Occipital lobe (tissue), 1 donor: ENCODE measurements at regions not wholly inside any gene's neighbourhood (a gene's known extent, or its start where the extent isn't known, plus 50 kb on each side); places are given as distances from the start of the nearest gene placed in this dataset.

Source experiments
- DNase-seq: peaks from one replicate; lab custom pipeline; 2025; lab: John Stamatoyannopoulos, UW

DNA sequence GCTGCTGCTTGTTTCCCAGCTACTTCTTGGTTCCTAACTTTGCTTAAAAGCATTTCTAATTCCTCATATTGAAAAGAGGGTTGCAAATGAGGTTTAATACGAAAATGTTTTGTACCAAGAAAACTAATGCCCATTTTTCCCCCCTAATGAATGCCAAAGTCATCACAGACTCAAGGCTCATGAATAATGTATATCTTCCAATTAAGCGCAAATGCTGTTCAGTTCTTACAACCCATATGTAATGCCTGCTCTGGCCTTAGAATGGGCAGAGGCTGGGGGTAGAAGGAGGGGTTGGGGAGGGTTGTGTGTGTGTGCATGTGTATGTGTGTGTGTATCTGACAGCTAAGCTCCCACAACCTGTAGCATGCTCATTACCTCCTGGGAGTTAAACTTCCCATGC is 901.7 kb downstream of the KCNMA1 start:
- no peak for DNase-seq

DNA sequence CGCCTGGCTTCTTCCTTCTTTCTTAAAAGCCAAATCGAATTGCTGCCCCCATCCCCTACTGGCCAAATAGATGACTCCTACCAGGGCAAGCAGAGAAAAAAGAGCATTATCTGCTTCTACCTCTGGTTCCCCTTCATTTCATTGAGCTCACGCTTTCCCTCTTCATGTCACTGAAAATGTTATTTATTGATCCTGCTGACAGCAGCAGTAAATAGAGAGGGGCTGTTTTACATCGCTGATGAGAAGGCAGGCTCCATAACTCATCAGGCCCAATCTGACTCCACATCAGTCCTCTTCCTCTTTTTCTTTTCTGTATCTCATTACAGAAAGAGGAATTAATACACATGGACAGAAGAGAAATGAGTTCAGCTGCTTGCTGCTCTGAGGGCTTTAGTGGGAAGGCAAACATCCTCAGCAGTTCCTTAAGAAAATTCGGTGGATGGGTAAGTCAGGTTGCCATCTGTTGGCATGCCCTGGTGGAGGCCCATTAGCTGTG is 904.1 kb downstream of the KCNMA1 start:
- DNase-seq = no peak

DNA sequence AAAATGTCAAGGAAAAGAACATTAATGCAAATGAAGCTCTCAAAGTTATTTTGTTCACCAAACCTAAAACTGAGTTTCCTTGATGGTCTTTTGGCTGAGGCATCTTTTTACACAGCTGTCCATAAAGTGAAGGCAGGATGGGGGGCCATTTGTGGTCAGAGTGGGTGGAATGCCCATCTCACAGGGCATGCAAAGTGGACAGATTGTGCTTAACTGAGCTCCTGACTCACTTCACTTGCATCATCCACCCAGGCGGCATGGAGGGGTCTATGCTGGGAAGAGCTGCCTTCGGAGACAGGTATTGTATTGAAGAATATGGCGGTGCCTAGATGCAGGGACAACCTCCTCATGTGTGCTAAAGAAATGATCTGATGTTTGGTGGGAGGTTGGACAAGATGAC is 905.3 kb downstream of the KCNMA1 start:
- no peak for DNase-seq

DNA sequence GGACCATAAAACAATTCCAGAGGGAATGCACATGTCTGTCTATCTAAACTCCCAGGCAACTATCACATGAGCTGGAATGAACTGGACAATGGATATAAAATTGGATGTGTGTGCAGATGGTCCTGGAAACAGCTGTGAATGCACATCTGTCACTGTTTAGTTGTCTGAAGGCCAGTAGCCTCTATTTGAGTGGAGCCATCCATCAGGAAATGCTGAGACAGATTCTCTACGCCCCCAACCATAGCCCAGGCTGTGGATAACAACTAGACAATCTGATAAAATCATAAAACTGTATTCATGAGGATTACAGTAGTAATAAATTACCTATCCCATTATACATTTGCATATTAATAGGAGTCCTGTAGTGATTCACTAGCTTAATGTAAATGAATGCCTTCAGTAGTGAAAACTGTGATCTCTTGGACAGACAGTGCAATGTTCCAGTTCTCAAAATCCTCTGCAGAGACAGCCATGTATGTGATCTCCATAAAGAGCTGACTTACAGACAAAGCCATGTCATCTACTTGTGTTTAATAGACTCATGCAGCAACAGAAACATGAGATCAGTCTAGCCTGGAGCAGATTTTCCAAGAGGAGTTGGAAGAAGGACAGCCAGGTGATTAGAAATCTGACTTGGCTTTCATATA is 907.6 kb downstream of the KCNMA1 start:
- no peak for DNase-seq

DNA sequence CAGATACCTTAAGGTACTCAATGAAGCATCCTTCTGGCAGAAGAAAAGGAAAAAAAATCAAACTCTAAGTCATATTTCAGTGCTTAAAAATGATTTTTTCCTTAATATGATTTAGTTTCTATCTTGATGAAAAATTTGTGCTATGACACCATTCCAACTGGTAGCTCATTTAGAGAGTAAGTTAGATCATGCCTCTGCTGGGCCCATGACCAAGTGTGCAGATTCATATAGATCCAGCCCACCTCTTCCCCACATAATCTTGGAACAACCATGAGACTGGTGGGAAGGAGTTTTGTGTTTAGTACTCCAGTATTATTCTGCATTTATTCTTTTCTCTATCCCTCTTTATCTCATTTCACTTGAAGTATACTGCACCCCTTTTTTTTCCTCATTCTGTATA is 908.3 kb downstream of the KCNMA1 start:
- no peak for DNase-seq

DNA sequence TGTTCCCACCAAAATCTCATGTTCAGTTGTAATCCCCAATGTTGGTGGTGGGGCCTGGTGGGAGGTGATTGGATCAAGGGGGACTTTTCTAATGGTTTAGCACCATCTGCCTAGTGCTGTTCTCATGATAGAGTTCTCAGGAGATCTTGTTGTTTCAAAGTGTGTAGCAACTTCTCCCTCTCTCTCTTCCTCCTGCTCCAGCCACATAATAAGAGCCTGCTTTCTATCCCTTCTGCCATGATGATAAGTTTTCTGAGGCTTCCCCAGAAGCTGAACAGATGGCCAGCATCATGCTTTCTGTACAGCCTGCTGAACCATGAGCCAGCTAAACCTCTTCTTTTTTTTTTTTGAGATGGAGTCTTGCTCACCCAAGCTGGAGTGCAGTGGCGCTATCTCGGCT is 910.6 kb downstream of the KCNMA1 start:
- DNase-seq = no peak

DNA sequence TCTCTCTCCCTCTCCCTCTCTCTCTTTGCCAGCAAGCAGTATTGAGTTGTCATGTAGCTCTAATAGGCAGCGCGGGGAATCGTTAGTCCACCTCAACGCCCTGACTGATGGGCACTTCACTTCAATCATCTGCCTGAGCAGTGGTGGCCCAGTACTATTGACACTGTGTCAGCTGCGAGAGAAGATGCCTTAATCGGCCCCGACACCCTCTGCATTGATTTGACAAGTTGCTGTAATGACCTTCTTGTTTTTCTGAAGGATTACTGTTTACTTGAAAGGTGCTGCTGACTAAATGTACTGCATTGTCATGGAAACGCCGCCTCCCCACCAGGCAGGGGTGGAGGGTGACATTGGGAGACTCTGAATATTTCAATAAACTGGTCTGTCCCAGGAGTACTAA is 913.8 kb downstream of the KCNMA1 start:
- DNase-seq = no peak

DNA sequence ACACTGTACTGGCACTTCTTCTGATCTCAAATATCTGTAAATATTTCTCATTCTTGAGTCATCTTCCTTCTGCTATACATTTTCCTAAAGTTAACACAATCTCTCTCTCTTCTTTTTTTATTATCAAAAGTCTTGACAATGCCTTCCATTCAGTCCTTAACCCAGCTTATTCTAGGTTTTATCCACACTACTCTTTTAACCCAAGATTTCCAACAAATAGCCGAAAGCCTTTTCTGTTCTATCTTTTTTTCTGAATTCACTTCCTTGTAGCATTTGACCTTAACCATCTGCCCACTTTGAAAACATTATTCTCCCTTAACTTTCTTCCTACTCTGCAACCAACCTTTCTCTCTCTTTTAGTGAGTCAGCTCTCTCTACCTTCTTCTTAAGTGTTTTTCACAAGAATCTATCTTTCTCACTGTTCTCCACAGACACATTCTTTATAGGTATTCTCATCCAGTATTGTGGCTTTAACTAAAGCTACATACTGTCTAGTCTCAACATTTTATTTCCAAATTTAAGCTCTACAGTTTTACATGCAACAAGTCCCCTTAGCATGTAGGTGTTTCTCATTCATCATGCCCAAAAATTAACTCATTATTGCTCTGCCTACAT is 915.6 kb downstream of the KCNMA1 start:
- no peak for DNase-seq

DNA sequence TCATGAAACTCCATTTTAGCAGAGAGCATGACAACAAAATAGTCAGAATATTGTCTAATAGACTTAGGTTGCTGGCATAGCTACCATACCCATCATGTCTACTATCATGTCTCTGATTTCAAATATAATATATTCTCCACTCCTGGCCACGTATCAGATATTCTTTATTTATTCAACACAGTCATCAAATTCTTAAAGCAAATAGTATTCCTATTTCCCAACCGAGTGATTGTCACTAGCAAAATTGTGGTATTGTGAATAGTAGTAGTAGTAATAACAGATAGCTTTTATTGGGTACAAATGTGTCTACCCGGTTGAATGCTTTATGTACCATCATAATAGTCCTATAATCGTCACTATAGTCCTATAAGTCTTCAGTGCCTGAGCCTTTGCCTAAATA is 918.6 kb downstream of the KCNMA1 start:
- DNase-seq = no peak

DNA sequence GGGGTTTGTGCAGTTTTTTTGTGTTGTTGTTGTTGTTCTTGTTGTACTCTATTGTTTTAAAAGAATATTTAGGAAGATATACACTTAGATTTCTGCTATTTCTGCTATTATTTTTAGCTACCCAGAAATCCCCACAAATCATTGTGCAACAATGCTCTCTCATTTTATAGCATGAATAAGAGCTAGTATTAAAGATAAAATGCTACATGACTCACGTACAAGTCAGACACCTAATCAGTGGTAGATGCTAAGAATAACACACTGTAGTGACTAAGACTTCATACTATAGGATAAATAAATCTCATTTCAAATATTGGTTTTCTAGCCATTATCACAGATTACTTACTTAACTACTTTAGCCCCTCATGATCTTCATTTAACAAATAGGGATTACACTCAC is 920.5 kb downstream of the KCNMA1 start:
- no peak for DNase-seq

DNA sequence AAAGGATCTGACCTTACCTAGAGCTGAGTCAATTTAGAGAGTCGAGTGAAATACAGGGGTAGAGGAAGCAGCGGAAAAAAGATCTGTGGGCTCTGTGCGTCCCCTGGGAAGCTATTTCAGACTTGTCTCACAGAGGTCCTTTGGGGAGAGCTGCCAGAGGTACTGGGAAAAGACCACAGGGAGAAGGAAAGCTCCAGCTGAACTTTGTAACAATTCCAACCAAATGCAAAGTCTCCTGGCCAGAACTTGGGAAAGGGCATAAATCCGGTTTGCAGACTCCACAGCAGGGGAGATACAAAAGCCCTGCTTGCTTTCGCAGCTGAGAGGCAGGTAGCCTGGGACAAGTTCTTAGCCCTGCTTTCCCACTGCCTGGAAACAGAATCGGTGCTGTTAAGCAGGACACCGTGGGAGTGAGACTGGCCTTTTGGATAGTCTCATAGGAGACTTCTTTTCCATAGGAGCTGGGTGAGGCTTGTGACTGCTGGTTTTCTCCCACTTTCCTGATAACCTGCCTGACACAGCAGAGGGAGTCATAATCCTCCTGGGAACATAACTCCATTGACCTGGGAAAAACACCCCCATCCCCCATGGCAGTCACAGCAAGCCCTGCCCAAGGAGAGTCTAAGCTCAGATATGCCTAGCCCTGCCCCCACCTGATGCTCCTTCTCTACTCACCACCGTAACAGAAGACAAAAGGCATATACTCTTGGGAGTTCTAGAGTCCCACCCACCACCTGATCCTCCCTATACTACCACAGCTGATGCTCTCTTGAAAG is 926.2 kb downstream of the KCNMA1 start:
- DNase-seq = no peak

DNA sequence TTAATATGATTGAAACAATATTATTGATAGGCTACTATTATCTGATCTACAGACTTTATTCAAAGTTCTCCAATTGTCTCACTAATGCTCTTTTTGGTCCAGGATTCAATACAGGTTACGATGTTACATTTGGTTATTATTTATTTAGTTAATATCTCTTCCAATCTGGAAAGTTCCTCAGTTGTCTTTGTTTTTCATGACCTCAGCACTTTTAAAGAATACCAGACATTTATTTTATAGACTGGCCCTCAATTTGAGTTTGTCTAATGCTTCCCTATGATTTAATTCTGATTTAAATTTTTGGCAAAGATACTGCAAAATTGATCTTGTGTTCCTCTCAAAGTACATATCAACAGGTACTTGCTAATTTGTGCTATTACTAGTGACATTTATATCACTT is 937.4 kb downstream of the KCNMA1 start:
- DNase-seq = no peak

DNA sequence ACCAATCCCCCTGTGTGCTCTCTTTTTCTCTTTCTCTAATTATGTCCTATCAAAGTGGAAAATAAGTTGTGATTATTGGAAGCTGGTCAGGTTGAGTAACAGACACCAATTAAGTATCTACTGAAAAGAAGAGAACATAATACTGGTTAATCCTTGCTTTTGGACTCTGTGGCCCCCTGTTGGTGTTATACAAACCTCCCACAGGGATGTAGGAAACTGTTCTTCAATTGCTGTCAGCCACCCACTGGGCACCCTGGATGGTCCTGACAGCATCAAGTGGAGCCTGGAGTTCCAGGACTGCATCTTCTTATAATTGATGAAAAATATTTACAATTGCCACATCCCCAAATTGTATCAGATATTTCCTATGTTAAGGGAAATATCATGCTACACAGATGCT is 939.7 kb downstream of the KCNMA1 start:
- DNase-seq = no peak

DNA sequence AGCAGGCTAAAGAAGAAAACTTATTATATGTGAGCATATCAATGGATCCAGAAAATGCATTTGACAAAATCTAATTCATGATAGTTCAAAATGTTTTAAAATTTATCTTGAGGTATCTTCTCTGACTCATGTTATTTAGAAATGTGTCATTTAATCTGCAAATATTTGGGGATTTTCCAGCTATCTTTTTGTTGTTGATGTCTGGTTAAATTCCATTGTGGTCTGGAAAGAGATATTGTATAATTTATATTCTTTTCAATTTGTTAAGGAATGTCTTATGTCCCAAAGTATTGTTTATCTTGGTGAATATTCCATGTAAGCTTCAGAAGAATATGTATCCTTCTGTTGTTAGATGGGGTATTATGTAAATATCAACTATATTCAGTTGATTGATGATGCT is 942.5 kb downstream of the KCNMA1 start:
- no peak for DNase-seq

DNA sequence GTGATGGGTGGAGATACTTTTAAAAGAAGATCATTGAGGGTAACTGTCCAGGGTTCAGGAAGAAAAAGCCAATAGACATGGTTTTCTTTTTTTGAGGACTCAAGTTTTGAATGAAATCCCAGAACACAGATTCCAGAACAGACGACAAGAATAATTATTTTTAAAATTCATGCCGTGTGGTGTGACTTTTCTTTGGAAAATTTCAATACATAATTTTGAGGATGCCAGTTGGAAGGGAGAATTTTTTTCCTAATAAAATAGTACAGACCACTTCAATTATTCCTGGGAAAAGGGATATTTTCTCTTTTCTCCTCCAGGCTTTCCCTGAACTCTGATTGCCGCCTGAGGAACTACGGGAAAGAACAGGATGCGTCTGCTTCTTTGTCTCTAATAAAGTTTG is 951.4 kb downstream of the KCNMA1 start:
- no peak for DNase-seq

DNA sequence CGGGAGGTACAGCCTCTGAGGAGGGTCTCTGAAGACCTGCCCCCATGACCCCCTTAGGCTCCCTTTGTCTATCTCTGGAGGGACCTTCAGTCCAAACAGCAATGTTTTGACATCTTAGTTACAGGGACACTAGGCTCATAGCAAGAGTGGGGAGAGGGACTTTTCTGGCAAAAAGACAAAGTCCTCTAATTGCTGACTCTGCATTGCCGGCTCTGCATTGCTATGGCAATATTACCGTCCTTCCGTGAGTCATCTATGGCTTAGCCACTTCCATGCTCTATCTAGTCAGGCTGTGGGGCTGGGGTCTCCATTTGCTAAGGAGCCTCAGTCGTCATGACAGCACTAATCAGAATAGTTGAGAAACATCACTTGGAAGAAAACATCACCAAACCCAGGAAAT is 952.6 kb downstream of the KCNMA1 start:
- DNase-seq = no peak

DNA sequence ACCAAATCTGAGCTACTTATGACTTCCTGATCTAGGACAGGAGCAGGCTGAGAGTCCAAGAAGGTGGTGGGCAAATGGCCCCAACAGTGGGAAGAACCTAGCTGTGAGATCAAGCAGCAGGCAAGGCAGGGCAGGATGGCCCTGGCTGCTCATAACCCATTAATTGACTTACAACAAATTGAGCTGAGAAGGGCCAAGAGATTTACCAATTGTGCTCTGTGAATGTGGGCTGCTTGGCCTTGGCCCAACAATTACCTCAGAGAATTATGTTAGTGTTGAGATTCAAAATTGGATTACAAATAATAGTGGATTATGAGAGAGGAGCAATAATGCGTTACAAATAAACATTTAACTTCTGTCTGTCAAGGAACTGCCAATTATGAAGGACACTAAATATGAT is 956.5 kb downstream of the KCNMA1 start:
- no peak for DNase-seq

DNA sequence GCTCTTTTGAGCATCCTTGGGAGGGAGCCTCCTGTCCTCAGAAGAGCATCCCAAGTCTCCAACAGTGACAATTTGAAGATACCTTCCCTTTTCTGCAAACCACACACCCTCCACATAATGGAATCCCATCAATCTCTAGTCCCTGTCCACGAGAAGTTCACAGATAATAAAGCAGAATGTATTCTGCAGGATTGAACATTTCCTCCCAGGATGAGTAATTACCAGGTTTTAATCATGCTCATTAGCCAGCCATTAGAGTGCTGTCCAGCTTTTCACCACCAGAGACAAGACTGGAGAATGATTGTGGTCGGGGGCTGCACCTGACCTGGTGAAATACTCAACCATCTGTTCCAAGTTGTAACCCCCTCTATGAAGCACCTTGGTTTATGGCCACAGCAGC is 958.6 kb downstream of the KCNMA1 start:
- no peak for DNase-seq

DNA sequence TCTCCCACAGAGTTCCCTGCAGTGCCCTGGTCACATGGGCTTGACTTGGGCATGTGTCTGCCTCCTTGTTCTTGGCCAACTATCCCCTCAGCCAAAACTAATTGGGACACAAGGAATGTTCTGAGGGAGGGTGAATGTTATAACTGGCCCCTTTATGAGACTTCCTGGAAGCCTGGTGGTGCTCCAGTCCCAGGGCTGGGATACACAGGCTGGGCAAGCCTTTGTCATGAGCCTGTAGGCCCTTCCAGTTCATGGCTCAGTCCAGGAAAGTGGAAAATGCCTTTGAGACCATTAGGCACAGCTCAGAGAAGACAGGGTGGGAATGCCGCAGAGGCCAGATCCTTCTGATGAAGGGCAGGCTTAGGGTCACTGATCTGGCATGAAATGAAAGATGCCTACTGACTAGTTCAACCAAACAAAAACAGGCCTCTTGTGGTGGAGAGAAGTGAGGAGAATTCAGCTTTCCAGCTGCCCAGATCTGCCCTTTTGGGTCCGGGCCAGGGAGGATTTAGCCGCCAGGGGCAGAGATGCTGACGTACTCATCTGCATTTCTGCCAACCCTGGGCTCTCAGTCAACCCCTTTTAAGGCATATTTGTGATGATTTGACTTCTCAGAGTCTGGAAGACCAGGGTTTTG is 961.5 kb downstream of the KCNMA1 start:
- peak; percentile 44 for DNase-seq

DNA sequence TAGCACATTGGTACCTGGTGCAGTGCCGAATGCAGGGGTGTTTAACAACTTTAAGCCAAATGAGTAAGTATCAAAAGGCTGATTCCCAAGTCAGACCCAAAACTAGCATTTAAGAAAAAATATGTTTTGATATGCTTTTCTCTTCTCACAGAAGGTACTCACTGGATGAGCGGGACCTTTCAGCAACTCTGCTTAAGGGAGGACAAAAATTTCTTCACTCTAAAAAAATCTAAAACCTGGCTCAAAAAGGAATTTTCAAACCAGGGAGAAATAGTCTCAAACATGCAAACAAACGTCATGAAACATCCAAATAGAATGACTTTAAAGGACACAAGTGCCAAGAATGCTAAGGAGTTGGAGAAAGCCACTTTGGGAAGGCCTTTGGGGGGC is 962.1 kb downstream of the KCNMA1 start:
- DNase-seq = no peak

DNA sequence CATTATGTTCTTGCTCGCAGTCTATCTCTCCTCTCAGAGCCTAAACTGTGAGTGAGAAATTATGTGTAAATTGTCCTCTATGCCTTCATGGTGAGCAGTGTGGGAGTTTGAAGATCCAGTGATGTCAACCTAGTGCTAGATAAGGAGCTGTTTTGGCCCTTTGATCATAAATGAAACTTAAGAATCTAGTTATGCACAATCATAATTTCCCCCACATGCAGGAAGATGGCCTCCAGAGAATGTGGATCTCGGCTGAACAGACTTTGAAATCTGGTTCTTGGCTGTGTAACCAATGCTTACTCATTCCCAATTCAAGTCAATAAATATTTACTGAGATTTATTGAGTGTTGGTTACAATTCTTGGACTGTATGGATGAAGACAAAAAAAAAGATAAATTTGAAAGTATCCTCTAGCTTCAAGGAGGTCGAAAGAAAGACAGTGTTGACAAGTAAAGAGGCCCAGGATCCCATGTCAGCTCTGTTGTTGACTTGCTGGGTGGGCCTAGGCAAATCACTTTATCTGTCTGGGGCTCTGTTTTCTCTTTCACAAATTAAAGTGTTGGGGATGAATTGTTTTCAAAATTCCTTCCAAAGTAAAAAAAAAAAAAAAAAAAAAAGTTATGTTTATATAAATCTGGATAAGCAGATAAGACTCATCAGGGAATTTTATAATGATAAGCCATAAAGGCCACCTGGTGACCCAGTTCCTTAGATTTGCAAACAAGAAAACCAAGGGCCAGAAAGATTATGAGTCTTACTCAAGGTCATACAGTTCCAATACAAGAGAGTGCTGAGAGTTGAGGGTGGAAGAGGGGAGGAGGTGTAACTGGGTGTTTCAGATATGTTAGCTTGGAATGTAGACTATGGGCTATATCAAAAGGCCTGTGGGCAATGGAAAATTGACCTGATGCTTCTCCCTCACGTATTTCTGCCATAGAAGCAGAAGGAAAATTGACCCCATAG is 969.9 kb downstream of the KCNMA1 start:
- DNase-seq = no peak
